ENCODE measurements at regions not wholly inside any gene's neighbourhood (a gene's known extent, or its start where the extent isn't known, plus 50 kb on each side); places are given as distances from the start of the nearest gene placed in this dataset.

DNA sequence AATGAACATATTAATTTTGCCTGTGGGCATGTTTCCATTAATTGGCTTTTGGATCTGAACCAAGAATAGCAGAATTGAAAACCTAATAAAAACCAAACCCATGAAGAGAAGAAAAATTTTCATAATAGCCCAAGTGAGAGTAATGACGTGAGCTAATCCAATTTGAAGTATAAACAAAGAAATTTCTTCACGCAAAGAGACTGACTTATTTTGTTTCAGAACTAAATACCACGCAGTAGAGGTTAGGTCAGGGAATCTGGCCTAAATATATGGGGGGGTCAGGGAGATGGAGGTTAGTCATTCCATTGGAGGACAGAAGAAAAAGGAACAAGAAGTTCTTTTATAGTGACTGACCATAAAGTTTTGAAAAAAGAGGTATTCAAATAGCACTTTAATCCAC, 94.1 kb upstream of the CYP1B1 start:
- no peak for TF ChIP-seq POLR2A (IDR thresholded peaks at IDR 0.05; ENCODE audit: low read depth, low read length)
- no peak for TF ChIP-seq MAZ (IDR thresholded peaks at IDR 0.05; ENCODE audit: borderline replicate concordance, low read depth, low read length)
- TF ChIP-seq SMC3 (IDR thresholded peaks at IDR 0.05; ENCODE audit: low read depth, low read length) = no peak
- TF ChIP-seq, protein P1, sequence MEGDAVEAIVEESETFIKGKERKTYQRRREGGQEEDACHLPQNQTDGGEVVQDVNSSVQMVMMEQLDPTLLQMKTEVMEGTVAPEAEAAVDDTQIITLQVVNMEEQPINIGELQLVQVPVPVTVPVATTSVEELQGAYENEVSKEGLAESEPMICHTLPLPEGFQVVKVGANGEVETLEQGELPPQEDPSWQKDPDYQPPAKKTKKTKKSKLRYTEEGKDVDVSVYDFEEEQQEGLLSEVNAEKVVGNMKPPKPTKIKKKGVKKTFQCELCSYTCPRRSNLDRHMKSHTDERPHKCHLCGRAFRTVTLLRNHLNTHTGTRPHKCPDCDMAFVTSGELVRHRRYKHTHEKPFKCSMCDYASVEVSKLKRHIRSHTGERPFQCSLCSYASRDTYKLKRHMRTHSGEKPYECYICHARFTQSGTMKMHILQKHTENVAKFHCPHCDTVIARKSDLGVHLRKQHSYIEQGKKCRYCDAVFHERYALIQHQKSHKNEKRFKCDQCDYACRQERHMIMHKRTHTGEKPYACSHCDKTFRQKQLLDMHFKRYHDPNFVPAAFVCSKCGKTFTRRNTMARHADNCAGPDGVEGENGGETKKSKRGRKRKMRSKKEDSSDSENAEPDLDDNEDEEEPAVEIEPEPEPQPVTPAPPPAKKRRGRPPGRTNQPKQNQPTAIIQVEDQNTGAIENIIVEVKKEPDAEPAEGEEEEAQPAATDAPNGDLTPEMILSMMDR (conservative IDR thresholded peaks at IDR 0.05; ENCODE audit: low read depth, low read length) = no peak
- TF ChIP-seq RFX5 (IDR thresholded peaks at IDR 0.05; ENCODE audit: low read depth, low read length) = no peak
- TF ChIP-seq, protein P2, sequence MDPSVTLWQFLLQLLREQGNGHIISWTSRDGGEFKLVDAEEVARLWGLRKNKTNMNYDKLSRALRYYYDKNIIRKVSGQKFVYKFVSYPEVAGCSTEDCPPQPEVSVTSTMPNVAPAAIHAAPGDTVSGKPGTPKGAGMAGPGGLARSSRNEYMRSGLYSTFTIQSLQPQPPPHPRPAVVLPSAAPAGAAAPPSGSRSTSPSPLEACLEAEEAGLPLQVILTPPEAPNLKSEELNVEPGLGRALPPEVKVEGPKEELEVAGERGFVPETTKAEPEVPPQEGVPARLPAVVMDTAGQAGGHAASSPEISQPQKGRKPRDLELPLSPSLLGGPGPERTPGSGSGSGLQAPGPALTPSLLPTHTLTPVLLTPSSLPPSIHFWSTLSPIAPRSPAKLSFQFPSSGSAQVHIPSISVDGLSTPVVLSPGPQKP (IDR thresholded peaks at IDR 0.05; ENCODE audit: borderline replicate concordance, low read depth, low read length) = no peak
- no peak for TF ChIP-seq RAD21 (IDR thresholded peaks at IDR 0.05; ENCODE audit: low read length)
- no peak for TF ChIP-seq BHLHE40 (IDR thresholded peaks at IDR 0.05; ENCODE audit: low read depth, low read length)
- no peak for TF ChIP-seq CEBPB (IDR thresholded peaks at IDR 0.05; ENCODE audit: low read depth, low read length)
- TF ChIP-seq, protein P3, sequence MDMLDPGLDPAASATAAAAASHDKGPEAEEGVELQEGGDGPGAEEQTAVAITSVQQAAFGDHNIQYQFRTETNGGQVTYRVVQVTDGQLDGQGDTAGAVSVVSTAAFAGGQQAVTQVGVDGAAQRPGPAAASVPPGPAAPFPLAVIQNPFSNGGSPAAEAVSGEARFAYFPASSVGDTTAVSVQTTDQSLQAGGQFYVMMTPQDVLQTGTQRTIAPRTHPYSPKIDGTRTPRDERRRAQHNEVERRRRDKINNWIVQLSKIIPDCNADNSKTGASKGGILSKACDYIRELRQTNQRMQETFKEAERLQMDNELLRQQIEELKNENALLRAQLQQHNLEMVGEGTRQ (IDR thresholded peaks at IDR 0.05; ENCODE audit: low read depth, low read length) = no peak
- no peak for TF ChIP-seq NFE2L2 (IDR thresholded peaks at IDR 0.05; ENCODE audit: low read depth, low read length)
